Loucy (cell line): ENCODE measurements at regions not wholly inside any gene's neighbourhood (a gene's known extent, or its start where the extent isn't known, plus 50 kb on each side); places are given as distances from the start of the nearest gene placed in this dataset.

Source experiments
- H2AFZ ChIP-seq: fragments of 200-600 bp; sonication (generic); 2 replicates; pipeline ENCODE4 v1.6.0; 2016; ENCODE audit warnings: antibody characterized with exemption, mild to moderate bottlenecking, low read length, moderate library complexity
- H3F3A ChIP-seq: fragments of 200-600 bp; 2 replicates; pipeline ENCODE4 v1.6.0; 2016; ENCODE audit warnings: antibody characterized with exemption, low read depth, mild to moderate bottlenecking
- H3K27me3 ChIP-seq: fragments of 200-600 bp; sonication (generic); 2 replicates; pipeline ENCODE4 v1.6.1; 2014; ENCODE audit warnings: low read length, mild to moderate bottlenecking; ENCODE audit not compliant: insufficient read depth, poor library complexity, severe bottlenecking
- H3K36me3 ChIP-seq: fragments of 200-600 bp; sonication (generic); 2 replicates; pipeline ENCODE4 v1.6.1; 2016; ENCODE audit warnings: low read length; ENCODE audit not compliant: insufficient read depth
- H3K4me1 ChIP-seq: fragments of 200-600 bp; sonication (generic); 2 replicates; pipeline ENCODE4 v1.5.1; 2014; ENCODE audit warnings: low read length, mild to moderate bottlenecking; ENCODE audit not compliant: insufficient read depth, poor library complexity, severe bottlenecking
- H3K4me2 ChIP-seq: fragments of 200-600 bp; sonication (generic); 2 replicates; pipeline ENCODE4 v1.6.0; 2014; ENCODE audit warnings: antibody characterized with exemption, low read length, low read depth, mild to moderate bottlenecking; ENCODE audit not compliant: poor library complexity, severe bottlenecking
- H3K4me3 ChIP-seq: fragments of 200-600 bp; sonication (generic); 2 replicates; pipeline ENCODE4 v1.5.1; 2014; ENCODE audit warnings: low read length, mild to moderate bottlenecking, mixed read lengths; ENCODE audit not compliant: poor library complexity, severe bottlenecking
- H3K79me2 ChIP-seq: fragments of 200-600 bp; sonication (generic); 2 replicates; pipeline ENCODE4 v1.6.1; 2014; ENCODE audit warnings: low read length; ENCODE audit not compliant: insufficient read depth
- H3K9ac ChIP-seq: fragments of 200-600 bp; sonication (generic); 2 replicates; pipeline ENCODE4 v1.6.0; 2014; ENCODE audit warnings: mild to moderate bottlenecking, low read depth, low read length, moderate library complexity; ENCODE audit not compliant: poor library complexity, severe bottlenecking
- H3K9me2 ChIP-seq: fragments of 200-600 bp; sonication (generic); replicated peaks from 2 replicates; pipeline ENCODE4 v1.6.1; 2016; ENCODE audit warnings: low read depth, low read length, mixed read lengths
- H3K9me3 ChIP-seq: fragments of 200-600 bp; sonication (generic); 2 replicates; pipeline ENCODE4 v1.6.1; 2014; ENCODE audit warnings: mild to moderate bottlenecking, antibody characterized with exemption, low read length, low read depth; ENCODE audit not compliant: insufficient read depth
- H4K20me1 ChIP-seq: fragments of 200-600 bp; sonication (generic); 2 replicates; pipeline ENCODE4 v1.6.0; 2014; ENCODE audit warnings: antibody characterized with exemption, low read length, mild to moderate bottlenecking; ENCODE audit not compliant: insufficient read depth, poor library complexity, severe bottlenecking
- CTCF ChIP-seq: fragments of 200-600 bp; sonication (generic); conservative IDR thresholded peaks from 2 replicates; pipeline ENCODE4 v1.5.1; 2014; ENCODE audit warnings: mild to moderate bottlenecking, antibody characterized with exemption, low read length
- EZH2phosphoT487 ChIP-seq: fragments of 200-600 bp; IDR thresholded peaks from 2 replicates; pipeline ENCODE4 v1.6.1; 2018; ENCODE audit warnings: antibody characterized with exemption, mild to moderate bottlenecking, moderate library complexity, borderline replicate concordance

- Histone ChIP-seq H3F3A (no peaks in the 10 kb centered on the region), H3K79me2 (no peaks in the 10 kb centered on the region), H3K4me3 (no peak overlapping the region), H3K27me3 (no peaks in the 10 kb centered on the region), H2AFZ (no peak overlapping the region), H3K4me2 (no peak overlapping the region), H3K9me3 (no peaks in the 10 kb centered on the region), H3K9me2 (no peaks in the 10 kb centered on the region), H3K36me3 (no peaks in the 10 kb centered on the region), H3K4me1 (no peaks in the 10 kb centered on the region), H4K20me1 (no peaks in the 10 kb centered on the region), H3K9ac (no peak overlapping the region)
- TF ChIP-seq EZH2phosphoT487: no peak
- TF ChIP-seq CTCF: no peak
Measured at GRCh38 chr18:70385474-70385873, 96.6 kb downstream of the SOCS6 start.

- H3K36me3 ChIP-seq: no peaks in the 10 kb centered on the region
- H3K9me2 ChIP-seq: no peaks in the 10 kb centered on the region
- H3K9ac ChIP-seq: no peak overlapping the region
- H3K4me1 ChIP-seq: no peaks in the 10 kb centered on the region
- no peaks in the 10 kb centered on the region for H3K79me2 ChIP-seq
- no peaks in the 10 kb centered on the region for H3K9me3 ChIP-seq
- no peaks in the 10 kb centered on the region for H4K20me1 ChIP-seq
- TF ChIP-seq CTCF (no peak), EZH2phosphoT487 (no peak)
- no peak overlapping the region for H2AFZ ChIP-seq
- H3K4me2 ChIP-seq: no peak overlapping the region
- no peak overlapping the region for H3K4me3 ChIP-seq
- no peaks in the 10 kb centered on the region for H3K27me3 ChIP-seq
- H3F3A ChIP-seq: no peaks in the 10 kb centered on the region
Measured at GRCh38 chr18:70384181-70384790, 95.4 kb downstream of the SOCS6 start.

GRCh38 chr18:70382992-70383717 is 94.3 kb downstream of the SOCS6 start:
- H3K4me2 ChIP-seq: no peak overlapping the region
- no peaks in the 10 kb centered on the region for H3F3A ChIP-seq
- no peaks in the 10 kb centered on the region for H3K79me2 ChIP-seq
- H3K9me3 ChIP-seq: no peaks in the 10 kb centered on the region
- H2AFZ ChIP-seq: no peak overlapping the region
- no peak overlapping the region for H3K9ac ChIP-seq
- H4K20me1 ChIP-seq: no peaks in the 10 kb centered on the region
- no peaks in the 10 kb centered on the region for H3K4me1 ChIP-seq
- H3K9me2 ChIP-seq: no peaks in the 10 kb centered on the region
- H3K4me3 ChIP-seq: no peak overlapping the region
- no peaks in the 10 kb centered on the region for H3K36me3 ChIP-seq
- no peak for TF ChIP-seq EZH2phosphoT487
- no peak for TF ChIP-seq CTCF
- H3K27me3 ChIP-seq: no peaks in the 10 kb centered on the region
